HG02884 (cell line): ENCODE measurements at regions not wholly inside any gene's neighbourhood (a gene's known extent, or its start where the extent isn't known, plus 50 kb on each side); places are given as distances from the start of the nearest gene placed in this dataset.
"Not testable (repeated sequence)": the region's sequence is repeated elsewhere in the genome, so short reads cannot be mapped to it uniquely, and the experiment has no call there.

Experiments used
- ATAC-seq: cut with Tn5 transposase; IDR thresholded peaks from one replicate; pipeline ENCODE4 v1.9.1; 2021; ENCODE audit warnings: mild to moderate bottlenecking, moderate library complexity; ENCODE audit not compliant: unreplicated experiment

- ATAC-seq = not testable (repeated sequence)
Observed at GRCh38 chr14:37784827-37785223, 189.4 kb downstream of the TTC6 start.

DNA sequence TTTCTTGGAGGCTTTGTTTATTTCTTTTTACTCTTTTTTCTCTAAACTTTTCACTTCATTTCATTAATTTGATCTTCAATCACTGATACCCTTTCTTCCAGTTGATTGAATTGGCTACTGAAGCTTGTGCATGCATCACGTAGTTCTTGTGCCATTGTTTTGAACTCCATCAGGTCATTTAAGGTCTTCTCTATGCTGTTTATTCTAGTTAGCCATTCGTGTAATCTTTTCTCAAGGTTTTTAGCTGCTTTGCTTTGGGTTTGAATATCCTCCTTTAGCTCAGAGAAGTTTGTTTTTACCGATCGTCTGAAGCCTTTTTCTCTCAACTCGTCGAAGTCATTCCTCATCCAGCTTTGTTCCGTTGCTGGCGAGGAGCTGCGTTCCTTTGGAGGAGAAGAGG is 189.9 kb downstream of the TTC6 start:
- not testable (repeated sequence) for ATAC-seq

GRCh38 chr14:37786114-37786625 is 190.7 kb downstream of the TTC6 start:
- not testable (repeated sequence) for ATAC-seq

- no peak for ATAC-seq
Observed at GRCh38 chr14:37787879-37788494, 192.6 kb downstream of the TTC6 start.

- no peak for ATAC-seq
Observed at GRCh38 chr14:37791384-37792036, 196.1 kb downstream of the TTC6 start.

DNA sequence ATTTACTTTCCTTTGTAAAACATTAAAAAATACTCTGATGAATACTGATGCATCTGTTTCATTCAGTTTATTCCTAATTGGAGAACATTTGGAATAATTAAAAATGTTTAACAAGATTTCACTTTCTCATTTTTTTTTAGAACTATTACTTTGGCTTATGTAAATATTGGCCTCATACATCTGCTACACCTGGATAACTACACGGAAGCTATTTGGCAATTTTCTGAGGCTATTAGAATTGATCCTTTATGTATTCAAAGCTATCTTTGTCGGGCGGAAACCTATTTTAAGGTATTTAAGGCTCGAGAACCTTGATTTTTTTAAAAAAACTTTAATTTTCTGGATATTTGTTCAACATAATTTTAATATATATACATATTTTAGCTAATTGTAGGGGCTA is 196.7 kb downstream of the TTC6 start:
- no peak for ATAC-seq

DNA sequence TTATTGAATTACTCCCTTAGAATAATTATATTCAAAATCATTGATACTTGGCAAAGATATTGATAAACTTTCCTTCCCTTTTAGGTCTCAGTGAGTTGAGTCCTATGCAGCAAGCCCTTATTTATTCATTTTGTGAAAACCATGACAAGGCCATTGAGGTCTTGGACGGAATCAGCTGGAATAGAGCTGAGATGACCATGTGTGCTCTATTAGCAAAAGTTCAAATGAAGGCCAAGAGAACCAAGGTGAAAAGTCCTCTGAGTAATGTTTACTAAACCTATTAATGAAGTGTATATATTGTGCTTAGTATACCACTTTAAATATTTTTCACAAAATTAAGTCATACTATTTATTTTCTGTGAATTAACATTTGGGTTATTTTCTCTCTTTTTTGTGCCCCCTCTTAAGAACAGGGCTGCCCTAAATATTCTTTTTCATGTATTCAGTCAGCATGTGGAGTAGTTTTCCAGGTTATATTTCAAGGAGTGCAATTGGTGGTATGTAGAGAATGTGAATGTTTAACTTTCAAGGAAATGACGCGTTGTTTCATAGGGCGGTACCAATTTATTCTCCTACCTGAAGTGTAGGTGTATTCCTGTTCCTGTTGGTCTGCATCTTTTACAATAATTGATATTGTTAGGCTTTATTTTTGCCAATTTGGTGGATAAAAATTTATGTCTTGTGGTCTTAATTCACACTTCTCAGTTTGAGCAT is 201.4 kb downstream of the TTC6 start:
- ATAC-seq = no peak

DNA sequence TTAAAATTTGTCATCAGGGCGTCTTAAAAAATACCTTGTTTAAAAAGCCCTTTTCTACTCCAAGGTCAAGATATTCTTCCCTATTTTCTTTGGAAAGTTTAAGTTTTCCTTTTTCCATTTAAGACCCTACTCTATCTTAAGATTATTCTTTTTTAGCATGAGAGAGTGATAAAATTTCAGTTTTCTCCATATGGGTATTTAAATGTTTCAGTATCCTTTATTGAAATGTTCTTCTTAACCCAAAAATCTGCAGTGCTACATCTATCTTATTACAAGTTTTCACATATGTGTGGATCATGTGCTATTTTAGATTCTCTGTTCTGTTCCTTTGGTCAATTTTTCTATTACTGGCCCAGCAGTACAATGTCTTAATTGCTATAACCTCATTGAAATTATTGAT is 202.2 kb downstream of the TTC6 start:
- no peak for ATAC-seq

DNA sequence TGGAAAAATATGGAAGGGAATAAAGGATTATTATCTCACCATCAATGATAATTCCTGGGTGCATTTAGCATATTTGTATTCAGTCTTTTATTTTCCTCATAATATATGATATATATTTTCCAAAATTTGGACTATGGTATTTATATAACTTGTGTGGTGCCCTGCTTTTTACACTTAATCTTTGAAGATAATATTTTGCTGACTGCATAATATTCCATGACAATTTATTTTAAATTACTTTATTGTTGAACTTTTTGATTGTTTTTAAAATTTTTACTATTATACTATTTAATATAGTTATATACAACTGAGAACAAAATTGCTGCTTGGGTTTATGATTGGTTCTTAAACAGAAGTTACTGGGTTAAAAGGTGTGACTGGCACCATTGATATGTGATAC is 212.3 kb downstream of the TTC6 start:
- no peak for ATAC-seq

DNA sequence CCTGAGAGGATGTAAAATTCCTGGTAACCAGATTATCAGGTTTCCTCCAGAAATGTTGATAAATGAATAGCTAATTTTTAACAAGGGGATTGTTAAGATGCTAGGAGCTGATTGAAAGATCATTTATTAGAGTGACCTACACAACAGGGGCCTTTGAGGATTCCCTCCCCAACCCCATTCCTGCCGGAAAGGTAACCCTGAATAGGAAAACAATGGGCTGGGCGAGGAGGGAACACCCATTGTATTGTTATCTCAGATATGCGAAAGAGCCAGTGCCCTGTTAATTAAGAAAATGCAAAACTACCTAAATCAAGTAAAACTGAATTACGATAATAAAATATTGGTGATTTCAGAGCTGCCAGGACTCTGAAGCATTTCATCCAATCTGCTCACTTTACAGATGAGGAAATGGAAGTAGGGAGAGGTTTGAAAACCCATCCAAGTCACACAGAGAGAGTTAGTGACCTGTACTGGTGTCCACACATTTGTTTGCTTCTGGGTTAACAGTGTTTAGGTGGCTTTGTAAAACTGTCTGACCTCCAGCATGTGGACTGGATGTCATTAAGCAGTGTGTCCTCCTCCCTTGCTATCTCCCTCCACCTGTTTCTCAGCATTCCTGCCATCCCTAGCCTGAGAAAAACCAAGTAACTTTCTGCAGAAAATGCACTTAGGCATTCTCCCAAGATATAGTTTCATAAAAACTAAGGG is 214.8 kb downstream of the TTC6 start:
- ATAC-seq = no peak

- ATAC-seq = no peak
Observed at GRCh38 chr14:37813732-37814131, 218.3 kb downstream of the TTC6 start.

GRCh38 chr14:37816135-37816534 is 220.7 kb downstream of the TTC6 start:
- no peak for ATAC-seq

DNA sequence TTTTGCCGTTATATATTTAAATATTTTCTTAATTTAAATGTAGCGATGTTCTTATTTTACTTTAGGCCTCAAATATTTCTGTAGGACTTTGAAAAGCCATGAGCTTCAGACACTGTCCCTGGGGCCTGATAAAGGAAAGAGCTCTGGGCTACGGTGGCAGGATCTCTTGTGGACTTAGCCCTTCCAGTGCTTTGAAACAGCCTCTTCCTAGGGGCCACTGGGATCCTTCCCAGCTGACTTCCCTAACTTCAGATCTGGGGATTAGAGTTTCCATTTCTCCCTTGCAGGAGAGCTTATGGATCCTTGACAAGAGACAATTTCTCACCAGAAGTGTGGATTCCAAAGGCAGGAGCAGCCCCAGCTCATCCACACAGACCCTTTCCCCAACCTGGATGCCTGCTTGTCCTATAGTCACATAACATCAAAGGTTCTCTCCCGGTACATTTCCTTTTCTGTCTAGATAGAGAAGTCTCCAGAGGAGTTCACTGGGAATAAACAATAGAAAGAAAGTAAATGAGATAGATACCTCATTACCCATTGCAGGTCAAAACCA is 221.4 kb downstream of the TTC6 start:
- no peak for ATAC-seq

DNA sequence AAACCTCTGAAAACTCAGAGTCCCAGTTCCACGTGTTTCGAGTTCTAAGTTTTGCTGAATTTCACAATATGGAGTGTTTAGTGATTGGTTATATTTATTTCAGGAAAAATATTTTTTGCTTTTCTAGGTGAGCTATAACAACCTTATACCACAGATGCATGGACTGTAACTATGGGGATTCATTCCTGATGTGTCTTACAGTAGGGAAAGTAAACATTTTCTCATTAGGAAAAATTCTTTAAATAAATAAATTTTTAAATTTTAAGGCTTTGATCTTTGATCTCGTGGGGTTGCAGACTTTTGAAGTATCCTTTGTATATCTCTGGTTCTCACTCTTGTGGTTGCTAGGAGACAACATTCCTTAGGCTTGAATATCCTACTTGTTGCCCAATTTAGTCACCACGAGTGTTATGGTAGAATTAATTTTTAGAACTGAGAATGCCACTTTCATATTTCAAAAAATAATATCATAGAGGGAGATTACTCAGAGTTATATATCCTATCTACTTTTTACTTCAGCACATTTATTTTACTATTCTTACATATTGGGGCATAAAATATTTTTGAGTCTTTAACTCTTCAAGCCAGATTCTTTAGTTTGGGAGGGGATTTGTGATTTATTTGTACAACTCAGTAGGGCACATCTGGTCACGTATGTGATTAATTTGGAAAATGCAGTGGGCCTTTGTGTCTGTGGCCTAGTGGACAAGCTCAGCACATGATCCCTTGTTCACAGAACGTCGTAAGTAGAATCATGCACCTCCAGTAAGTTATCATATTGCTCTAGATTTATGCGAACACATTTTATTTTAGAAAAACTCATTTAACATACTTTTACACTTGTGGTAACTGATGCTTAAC is 224.0 kb downstream of the TTC6 start:
- ATAC-seq = no peak

DNA sequence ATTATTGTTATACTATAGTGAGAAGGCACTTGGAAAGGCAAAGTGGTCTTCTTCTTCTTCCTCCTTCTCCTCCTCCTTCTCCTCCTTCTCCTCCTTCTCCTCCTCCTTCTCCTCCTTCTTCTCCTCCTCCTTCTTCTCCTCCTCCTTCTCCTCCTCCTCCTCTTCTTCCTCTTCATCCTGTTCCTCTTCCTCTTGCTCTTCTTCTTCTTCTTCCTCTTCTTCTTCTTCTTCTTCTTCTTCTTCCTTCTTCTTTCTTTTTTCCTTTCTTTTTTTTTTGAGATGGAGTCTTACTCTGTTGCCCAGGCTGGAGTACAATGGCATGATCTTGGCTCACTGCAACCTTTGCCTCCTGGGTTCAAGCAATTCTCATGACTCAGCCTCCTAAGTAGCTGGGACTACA is 225.4 kb downstream of the TTC6 start:
- not testable (repeated sequence) for ATAC-seq

DNA sequence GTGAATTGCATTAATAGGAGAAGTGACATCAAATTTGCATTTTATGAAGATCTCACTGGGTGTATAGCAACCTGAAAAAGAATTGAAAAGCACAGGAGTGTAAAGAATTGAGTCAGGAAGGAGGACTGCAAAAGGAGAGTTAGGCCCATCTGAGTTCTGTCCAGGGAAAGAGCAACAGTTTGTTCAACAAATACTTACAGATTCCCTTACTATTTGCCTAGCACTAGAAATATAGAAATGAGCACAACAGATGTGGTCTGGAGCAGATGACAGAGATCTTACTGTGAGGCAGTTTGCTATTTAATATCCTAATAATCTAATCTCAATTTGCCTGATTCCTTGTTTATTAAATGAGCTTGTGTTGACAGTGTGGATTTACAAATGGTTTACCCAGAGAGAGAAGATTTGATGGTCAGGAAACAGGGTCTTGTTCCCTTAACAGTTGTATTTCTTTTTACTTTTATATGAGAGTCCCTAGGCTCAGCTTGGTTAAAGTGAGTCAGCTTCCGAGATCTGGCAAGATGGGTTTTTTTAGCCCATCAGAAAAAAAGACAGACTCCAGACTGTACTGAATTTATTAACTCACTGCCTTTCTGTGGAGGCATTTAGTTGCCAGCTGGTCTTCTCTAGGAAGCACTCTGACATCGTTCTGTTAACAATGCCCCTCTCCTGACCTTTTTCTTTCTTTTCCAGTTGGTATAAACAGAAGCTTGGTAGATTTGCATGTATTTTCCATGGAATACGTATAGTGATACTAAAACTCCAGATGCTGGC is 229.7 kb downstream of the TTC6 start:
- ATAC-seq = no peak

DNA sequence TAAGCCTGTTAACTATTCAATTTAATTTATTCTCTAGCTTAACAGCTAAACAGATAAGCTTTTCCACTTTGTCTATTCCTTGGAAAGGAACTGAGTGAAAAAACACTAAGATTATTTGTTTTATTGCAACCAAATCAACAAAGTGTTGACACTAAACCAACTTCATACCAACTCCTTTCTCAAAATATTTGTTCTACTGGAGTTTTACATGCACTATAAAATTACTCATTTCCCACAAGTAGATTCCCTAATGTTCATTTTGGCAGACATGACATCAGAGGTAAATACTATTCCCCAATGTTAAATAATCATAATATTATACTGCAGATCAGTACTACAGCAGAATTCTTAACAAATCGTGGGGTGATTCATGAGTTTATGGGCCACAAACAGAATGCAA is 231.4 kb downstream of the TTC6 start:
- no peak for ATAC-seq

GRCh38 chr14:37830271-37830670 is 234.8 kb downstream of the TTC6 start:
- no peak for ATAC-seq

DNA sequence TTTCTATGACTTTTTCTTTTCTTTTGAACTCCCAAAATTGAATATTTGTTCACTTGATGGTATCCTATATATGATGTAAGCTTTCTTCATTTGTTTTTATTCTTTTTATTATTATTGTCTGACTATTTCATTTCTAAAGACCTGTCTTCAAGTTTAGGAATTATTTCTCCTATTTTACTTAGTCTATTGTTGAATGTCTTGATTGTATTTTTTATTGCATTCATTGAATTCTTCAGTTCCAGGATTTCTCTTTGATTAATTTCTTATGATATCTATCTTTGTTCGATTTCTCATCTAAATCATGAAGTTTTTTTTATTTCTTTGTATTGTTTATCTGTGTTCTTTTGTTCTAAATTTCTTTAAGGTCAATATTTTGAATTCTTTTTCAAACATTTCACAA is 238.8 kb downstream of the TTC6 start:
- ATAC-seq = no peak
